ENCODE measurements at regions not wholly inside any gene's neighbourhood (a gene's known extent, or its start where the extent isn't known, plus 50 kb on each side); places are given as distances from the start of the nearest gene placed in this dataset.

- TF ChIP-seq ZFX (IDR thresholded peaks at IDR 0.05; ENCODE audit: borderline replicate concordance) (no peak), CTCF (IDR thresholded peaks at IDR 0.05) (peak; percentile 62)
These were observed 62.4 kb downstream of the LSM5 start for GRCh38 chr7:32427769-32428291.

All from 22Rv1 (cell line).